ENCODE measurements at regions not wholly inside any gene's neighbourhood (a gene's known extent, or its start where the extent isn't known, plus 50 kb on each side); places are given as distances from the start of the nearest gene placed in this dataset.

- TF ChIP-seq POLR2AphosphoS5 (IDR thresholded peaks at IDR 0.05) = no peak
- no peak for TF ChIP-seq EP300 (IDR thresholded peaks at IDR 0.05; ENCODE audit: low read depth)
- no peak for TF ChIP-seq CTCF (IDR thresholded peaks at IDR 0.05)
- TF ChIP-seq POLR2A (IDR thresholded peaks at IDR 0.05) = no peak
- in situ Hi-C loops (cut with MboI; ENCODE audit: low pct_ligation_motif_present in 1 of 4, low pct_unique_long_range_greater_than_20kb in 1 of 4, low sequenced_read_pairs in 3 of 4) (no loop called here), intact Hi-C loops (cut with DNase I; ENCODE audit: low total_unique reads) (no loop called here)
- H3K27me3 ChIP-seq = peaks cover 31% of the 10 kb centered on the region
- no peaks in the 10 kb centered on the region for H3K36me3 ChIP-seq
- no peaks in the 10 kb centered on the region for H3K4me1 ChIP-seq
- DNase-seq = no peak
- H3K4me3 ChIP-seq = no peak overlapping the region
- no peak overlapping the region for H3K27ac ChIP-seq
- no peaks in the 10 kb centered on the region for H3K9me3 ChIP-seq
- WGBS, 2 donors (ENCODE audit: low coverage in 1 of 2) = 19 to 24% methylated on average over 6 to 12 of the region's 12 CpGs
Measured at GRCh38 chr17:45646288-45646988, 137.7 kb upstream of the CRHR1 start.

- H3K27me3 ChIP-seq = peaks cover 31% of the 10 kb centered on the region
- no peak overlapping the region for H3K27ac ChIP-seq
- DNase-seq = no peak
- no peak for TF ChIP-seq CTCF (IDR thresholded peaks at IDR 0.05)
- TF ChIP-seq POLR2AphosphoS5 (IDR thresholded peaks at IDR 0.05) = no peak
- TF ChIP-seq POLR2A (IDR thresholded peaks at IDR 0.05) = no peak
- TF ChIP-seq EP300 (IDR thresholded peaks at IDR 0.05; ENCODE audit: low read depth) = no peak
- H3K9me3 ChIP-seq = no peaks in the 10 kb centered on the region
- in situ Hi-C loops (cut with MboI; ENCODE audit: low pct_ligation_motif_present in 1 of 4, low pct_unique_long_range_greater_than_20kb in 1 of 4, low sequenced_read_pairs in 3 of 4) (no loop called here), intact Hi-C loops (cut with DNase I; ENCODE audit: low total_unique reads) (no loop called here)
- WGBS, 2 donors (ENCODE audit: low coverage in 1 of 2) = 67% methylated on average over 6 of the region's 6 CpGs; no CpG with 5 or more reads in 1 of the 2 donors
- no peak overlapping the region for H3K4me3 ChIP-seq
- no peaks in the 10 kb centered on the region for H3K36me3 ChIP-seq
- H3K4me1 ChIP-seq = no peaks in the 10 kb centered on the region
Measured at GRCh38 chr17:45648642-45649041, 135.5 kb upstream of the CRHR1 start.

- TF ChIP-seq EP300 (IDR thresholded peaks at IDR 0.05; ENCODE audit: low read depth) = no peak
- TF ChIP-seq CTCF (IDR thresholded peaks at IDR 0.05) = no peak
- TF ChIP-seq POLR2AphosphoS5 (IDR thresholded peaks at IDR 0.05) = no peak
- no peak for TF ChIP-seq POLR2A (IDR thresholded peaks at IDR 0.05)
- peaks cover 24% of the 10 kb centered on the region for H3K27me3 ChIP-seq
- H3K36me3 ChIP-seq = no peaks in the 10 kb centered on the region
- 72% methylated on average over 5 of the region's 5 CpGs; no CpG with 5 or more reads in 1 of the 2 donors for WGBS, 2 donors (ENCODE audit: low coverage in 1 of 2)
- no peaks in the 10 kb centered on the region for H3K4me1 ChIP-seq
- in situ Hi-C loops (cut with MboI; ENCODE audit: low pct_ligation_motif_present in 1 of 4, low pct_unique_long_range_greater_than_20kb in 1 of 4, low sequenced_read_pairs in 3 of 4) (no loop called here), intact Hi-C loops (cut with DNase I; ENCODE audit: low total_unique reads) (loop anchor here (10.0 kb wide), 1 partner anchor 65 kb away; no protein-coding TSS in a partner anchor)
- no peak overlapping the region for H3K27ac ChIP-seq
- H3K9me3 ChIP-seq = no peaks in the 10 kb centered on the region
- no peak overlapping the region for H3K4me3 ChIP-seq
- DNase-seq = no peak
Measured at GRCh38 chr17:45649796-45650195, 134.3 kb upstream of the CRHR1 start.

- no peaks in the 10 kb centered on the region for H3K9me3 ChIP-seq
- no peaks in the 10 kb centered on the region for H3K4me1 ChIP-seq
- peaks cover 19% of the 10 kb centered on the region for H3K27me3 ChIP-seq
- in situ Hi-C loops (cut with MboI; ENCODE audit: low pct_ligation_motif_present in 1 of 4, low pct_unique_long_range_greater_than_20kb in 1 of 4, low sequenced_read_pairs in 3 of 4) (no loop called here), intact Hi-C loops (cut with DNase I; ENCODE audit: low total_unique reads) (loop anchor here (10.0 kb wide), 1 partner anchor 64 kb away; no protein-coding TSS in a partner anchor)
- H3K4me3 ChIP-seq = no peak overlapping the region
- no peaks in the 10 kb centered on the region for H3K36me3 ChIP-seq
- 63% methylated on average over 10 of the region's 10 CpGs; no CpG with 5 or more reads in 1 of the 2 donors for WGBS, 2 donors (ENCODE audit: low coverage in 1 of 2)
- no peak for DNase-seq
- TF ChIP-seq POLR2A (IDR thresholded peaks at IDR 0.05) = no peak
- no peak for TF ChIP-seq POLR2AphosphoS5 (IDR thresholded peaks at IDR 0.05)
- TF ChIP-seq CTCF (IDR thresholded peaks at IDR 0.05) = no peak
- no peak for TF ChIP-seq EP300 (IDR thresholded peaks at IDR 0.05; ENCODE audit: low read depth)
- no peak overlapping the region for H3K27ac ChIP-seq
Measured at GRCh38 chr17:45650561-45650960, 133.6 kb upstream of the CRHR1 start.

Data from transverse colon (tissue), 4 donors.